A549 (cell line): ENCODE measurements at regions not wholly inside any gene's neighbourhood (a gene's known extent, or its start where the extent isn't known, plus 50 kb on each side); places are given as distances from the start of the nearest gene placed in this dataset.

Experiments
- HDAC2 ChIP-seq: fragments of 200-600 bp; sonication (generic); IDR thresholded peaks from 2 replicates; pipeline ENCODE4 v1.6.1; 2016
- JUNB ChIP-seq: fragments of >200 bp; sonication (Bioruptor Twin); formaldehyde crosslinking; IDR thresholded peaks from 2 replicates; pipeline ENCODE4 v1.6.1; 2016
- MAZ ChIP-seq: fragments of 150-350 bp; IDR thresholded peaks from 2 replicates; pipeline ENCODE4 v1.6.1; 2014; ENCODE audit warnings: antibody characterized with exemption, low read depth, low read length, borderline replicate concordance
- NR3C1 ChIP-seq: fragments of >200 bp; sonication (Bioruptor Twin); formaldehyde crosslinking; IDR thresholded peaks from 3 replicates; pipeline ENCODE4 v1.6.1; 2017
- PHF8 ChIP-seq: fragments of 200-600 bp; sonication (generic); IDR thresholded peaks from 2 replicates; pipeline ENCODE4 v1.6.1; 2016; ENCODE audit warnings: low read depth, mild to moderate bottlenecking, antibody characterized with exemption, moderate library complexity, borderline replicate concordance
- POLR2A ChIP-seq: IDR thresholded peaks from 2 replicates; pipeline ENCODE4 v1.6.1; 2012; ENCODE audit warnings: mild to moderate bottlenecking, low read length
- RAD21 ChIP-seq, 2 experiments: fragments of >200 bp in 1 of 2; sonication (Bioruptor Twin) in 1 of 2; formaldehyde crosslinking in 1 of 2; IDR thresholded peaks in 1 of 2; conservative IDR thresholded peaks in 1 of 2; 2 replicates in 1 of 2; 3 replicates in 1 of 2; pipeline ENCODE4 v1.6.1; 2012 to 2018; ENCODE audit warnings: inconsistent platforms in 1 of 2
- RFX5 ChIP-seq: fragments of 450-650 bp; IDR thresholded peaks from 2 replicates; pipeline ENCODE4 v1.7.1; 2014; ENCODE audit warnings: antibody characterized with exemption, mild to moderate bottlenecking, moderate library complexity
- TF ChIP-seq, protein P1 (sequence below): IDR thresholded peaks from 2 replicates; pipeline ENCODE4 v1.6.1; 2012
- TF ChIP-seq, protein P2 (sequence below): fragments of >200 bp; sonication (Bioruptor Twin); formaldehyde crosslinking; IDR thresholded peaks from 3 replicates; pipeline ENCODE4 v1.5.1; 2016

DNA sequence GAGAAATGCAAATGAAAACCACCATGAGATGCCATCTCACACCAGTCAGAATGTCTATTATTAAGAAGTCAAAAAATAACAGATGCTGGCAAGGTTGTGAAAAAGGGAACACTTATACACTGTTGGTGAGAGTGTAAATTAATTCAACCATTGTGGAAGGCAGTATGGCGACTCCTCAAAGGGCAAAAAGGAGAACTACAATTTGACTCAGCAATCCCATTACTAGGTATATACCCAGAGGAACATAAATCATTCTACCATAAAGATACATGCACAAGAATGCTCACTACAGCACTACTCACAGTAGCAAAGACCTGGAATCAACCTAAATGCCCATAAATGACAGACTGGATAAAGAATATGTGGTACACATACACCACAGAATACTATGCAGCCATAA, 161.1 kb upstream of the PDGFD start:
- TF ChIP-seq, protein P1, sequence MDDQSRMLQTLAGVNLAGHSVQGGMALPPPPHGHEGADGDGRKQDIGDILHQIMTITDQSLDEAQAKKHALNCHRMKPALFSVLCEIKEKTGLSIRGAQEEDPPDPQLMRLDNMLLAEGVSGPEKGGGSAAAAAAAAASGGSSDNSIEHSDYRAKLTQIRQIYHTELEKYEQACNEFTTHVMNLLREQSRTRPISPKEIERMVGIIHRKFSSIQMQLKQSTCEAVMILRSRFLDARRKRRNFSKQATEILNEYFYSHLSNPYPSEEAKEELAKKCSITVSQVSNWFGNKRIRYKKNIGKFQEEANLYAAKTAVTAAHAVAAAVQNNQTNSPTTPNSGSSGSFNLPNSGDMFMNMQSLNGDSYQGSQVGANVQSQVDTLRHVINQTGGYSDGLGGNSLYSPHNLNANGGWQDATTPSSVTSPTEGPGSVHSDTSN: no peak
- TF ChIP-seq, protein P2, sequence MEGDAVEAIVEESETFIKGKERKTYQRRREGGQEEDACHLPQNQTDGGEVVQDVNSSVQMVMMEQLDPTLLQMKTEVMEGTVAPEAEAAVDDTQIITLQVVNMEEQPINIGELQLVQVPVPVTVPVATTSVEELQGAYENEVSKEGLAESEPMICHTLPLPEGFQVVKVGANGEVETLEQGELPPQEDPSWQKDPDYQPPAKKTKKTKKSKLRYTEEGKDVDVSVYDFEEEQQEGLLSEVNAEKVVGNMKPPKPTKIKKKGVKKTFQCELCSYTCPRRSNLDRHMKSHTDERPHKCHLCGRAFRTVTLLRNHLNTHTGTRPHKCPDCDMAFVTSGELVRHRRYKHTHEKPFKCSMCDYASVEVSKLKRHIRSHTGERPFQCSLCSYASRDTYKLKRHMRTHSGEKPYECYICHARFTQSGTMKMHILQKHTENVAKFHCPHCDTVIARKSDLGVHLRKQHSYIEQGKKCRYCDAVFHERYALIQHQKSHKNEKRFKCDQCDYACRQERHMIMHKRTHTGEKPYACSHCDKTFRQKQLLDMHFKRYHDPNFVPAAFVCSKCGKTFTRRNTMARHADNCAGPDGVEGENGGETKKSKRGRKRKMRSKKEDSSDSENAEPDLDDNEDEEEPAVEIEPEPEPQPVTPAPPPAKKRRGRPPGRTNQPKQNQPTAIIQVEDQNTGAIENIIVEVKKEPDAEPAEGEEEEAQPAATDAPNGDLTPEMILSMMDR: no peak
- TF ChIP-seq NR3C1: no peak
- TF ChIP-seq RAD21 (conservative IDR thresholded peaks at IDR 0.05 in 1 of 2, IDR thresholded peaks at IDR 0.05 in 1 of 2): no peak
- TF ChIP-seq PHF8: no peak
- TF ChIP-seq HDAC2: no peak
- no peak for TF ChIP-seq JUNB
- TF ChIP-seq RFX5: no peak
- no peak for TF ChIP-seq POLR2A
- no peak for TF ChIP-seq MAZ
